ENCODE measurements at regions not wholly inside any gene's neighbourhood (a gene's known extent, or its start where the extent isn't known, plus 50 kb on each side); places are given as distances from the start of the nearest gene placed in this dataset.

- no peak for DNase-seq (ENCODE audit: low read depth)
- no peak overlapping the region for H3K4me3 ChIP-seq (ENCODE audit: low read depth, low read length)
- no peak for TF ChIP-seq CTCF (IDR thresholded peaks at IDR 0.05; ENCODE audit: insufficient read depth, low read depth, low read length, missing control alignments)
Measured at GRCh38 chr1:115577513-115577912, 64.3 kb upstream of the VANGL1 start.

GRCh38 chr1:115575661-115576060, 66.1 kb upstream of the VANGL1 start:
- no peak for TF ChIP-seq CTCF (IDR thresholded peaks at IDR 0.05; ENCODE audit: insufficient read depth, low read depth, low read length, missing control alignments)
- DNase-seq (ENCODE audit: low read depth) = no peak
- H3K4me3 ChIP-seq (ENCODE audit: low read depth, low read length) = no peak overlapping the region

GRCh38 chr1:115572710-115573109, 69.1 kb upstream of the VANGL1 start:
- TF ChIP-seq CTCF (IDR thresholded peaks at IDR 0.05; ENCODE audit: insufficient read depth, low read depth, low read length, missing control alignments) = no peak
- H3K4me3 ChIP-seq (ENCODE audit: low read depth, low read length) = no peak overlapping the region

GRCh38 chr1:115567431-115567830, 74.3 kb upstream of the VANGL1 start:
- TF ChIP-seq CTCF (IDR thresholded peaks at IDR 0.05; ENCODE audit: insufficient read depth, low read depth, low read length, missing control alignments) = no peak
- no peak overlapping the region for H3K4me3 ChIP-seq (ENCODE audit: low read depth, low read length)
- DNase-seq (ENCODE audit: low read depth) = no peak

More at GRCh38 chr1:115572710-115573109, 69.1 kb upstream of the VANGL1 start:
- DNase-seq (ENCODE audit: low read depth) = no peak

- no peak for DNase-seq (ENCODE audit: low read depth)
- no peak for TF ChIP-seq CTCF (IDR thresholded peaks at IDR 0.05; ENCODE audit: insufficient read depth, low read depth, low read length, missing control alignments)
- no peak overlapping the region for H3K4me3 ChIP-seq (ENCODE audit: low read depth, low read length)
Measured at GRCh38 chr1:115565791-115566190, 76.0 kb upstream of the VANGL1 start.

GRCh38 chr1:115565353-115565752, 76.4 kb upstream of the VANGL1 start:
- DNase-seq (ENCODE audit: low read depth) = no peak
- H3K4me3 ChIP-seq (ENCODE audit: low read depth, low read length) = no peak overlapping the region
- TF ChIP-seq CTCF (IDR thresholded peaks at IDR 0.05; ENCODE audit: insufficient read depth, low read depth, low read length, missing control alignments) = no peak

- no peak for DNase-seq (ENCODE audit: low read depth)
- no peak overlapping the region for H3K4me3 ChIP-seq (ENCODE audit: low read depth, low read length)
- no peak for TF ChIP-seq CTCF (IDR thresholded peaks at IDR 0.05; ENCODE audit: insufficient read depth, low read depth, low read length, missing control alignments)
Measured at GRCh38 chr1:115564201-115564600, 77.6 kb upstream of the VANGL1 start.

Data from GM12865 (cell line).